ENCODE measurements at regions not wholly inside any gene's neighbourhood (a gene's known extent, or its start where the extent isn't known, plus 50 kb on each side); places are given as distances from the start of the nearest gene placed in this dataset.
A peak's percentile ranks its signal among the peaks of the same experiment; 100 is the strongest.

- Histone ChIP-seq H3K36me3 (ENCODE audit: insufficient read depth, low read length) (no peaks in the 10 kb centered on the region), H2AFZ (ENCODE audit: low read depth, low read length) (no peak overlapping the region), H3K9me3 (ENCODE audit: low read length) (no peaks in the 10 kb centered on the region), H3K4me1 (ENCODE audit: insufficient read depth, low read length) (peaks cover 31% of the 10 kb centered on the region), H3K4me3 (ENCODE audit: low read length) (no peak overlapping the region), H3K27me3 (ENCODE audit: insufficient read depth, low read length) (no peaks in the 10 kb centered on the region)
Observed at GRCh38 chr2:16407358-16407757, 258.3 kb downstream of the CYRIA start.

- H3K27me3 ChIP-seq (ENCODE audit: insufficient read depth, low read length) = no peaks in the 10 kb centered on the region
- H3K9me3 ChIP-seq (ENCODE audit: low read length) = no peaks in the 10 kb centered on the region
- H3K4me3 ChIP-seq (ENCODE audit: low read length) = peak overlapping the region; percentile 2
- H3K36me3 ChIP-seq (ENCODE audit: insufficient read depth, low read length) = no peaks in the 10 kb centered on the region
- H2AFZ ChIP-seq (ENCODE audit: low read depth, low read length) = no peak overlapping the region
- peaks cover 31% of the 10 kb centered on the region for H3K4me1 ChIP-seq (ENCODE audit: insufficient read depth, low read length)
Observed at GRCh38 chr2:16406496-16407289, 258.9 kb downstream of the CYRIA start.

GRCh38 chr2:16405551-16405950, 260.1 kb downstream of the CYRIA start:
- no peaks in the 10 kb centered on the region for H3K27me3 ChIP-seq (ENCODE audit: insufficient read depth, low read length)
- H3K4me3 ChIP-seq (ENCODE audit: low read length) = no peak overlapping the region
- H2AFZ ChIP-seq (ENCODE audit: low read depth, low read length) = no peak overlapping the region
- H3K4me1 ChIP-seq (ENCODE audit: insufficient read depth, low read length) = peaks cover 31% of the 10 kb centered on the region
- H3K9me3 ChIP-seq (ENCODE audit: low read length) = no peaks in the 10 kb centered on the region
- no peaks in the 10 kb centered on the region for H3K36me3 ChIP-seq (ENCODE audit: insufficient read depth, low read length)

GRCh38 chr2:16404551-16405300, 260.9 kb downstream of the CYRIA start:
- H3K4me1 ChIP-seq (ENCODE audit: insufficient read depth, low read length) = peaks cover 31% of the 10 kb centered on the region
- H2AFZ ChIP-seq (ENCODE audit: low read depth, low read length) = no peak overlapping the region
- H3K9me3 ChIP-seq (ENCODE audit: low read length) = no peaks in the 10 kb centered on the region
- H3K4me3 ChIP-seq (ENCODE audit: low read length) = no peak overlapping the region
- H3K36me3 ChIP-seq (ENCODE audit: insufficient read depth, low read length) = no peaks in the 10 kb centered on the region
- no peaks in the 10 kb centered on the region for H3K27me3 ChIP-seq (ENCODE audit: insufficient read depth, low read length)

DNA sequence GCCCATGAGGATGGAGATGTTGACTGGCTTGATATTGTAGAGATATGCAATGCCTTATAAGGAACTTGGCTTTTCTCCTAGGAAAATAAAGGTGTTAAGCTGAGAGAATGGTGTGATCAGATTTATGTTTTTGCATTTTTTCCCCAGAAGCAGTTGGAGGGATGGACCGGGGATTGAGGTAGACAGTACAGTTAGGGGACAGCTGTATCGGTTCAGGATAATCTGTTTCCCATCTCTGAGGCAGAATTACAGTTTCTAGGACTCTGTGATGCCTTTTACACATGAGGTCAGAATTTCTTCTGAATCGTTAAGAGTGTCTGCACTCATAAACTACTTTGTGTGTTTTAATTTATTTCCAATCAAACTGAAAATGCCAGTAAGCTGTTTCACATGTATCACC, 261.5 kb downstream of the CYRIA start:
- no peak overlapping the region for H2AFZ ChIP-seq (ENCODE audit: low read depth, low read length)
- no peaks in the 10 kb centered on the region for H3K9me3 ChIP-seq (ENCODE audit: low read length)
- no peak overlapping the region for H3K4me3 ChIP-seq (ENCODE audit: low read length)
- H3K4me1 ChIP-seq (ENCODE audit: insufficient read depth, low read length) = peaks cover 31% of the 10 kb centered on the region
- no peaks in the 10 kb centered on the region for H3K27me3 ChIP-seq (ENCODE audit: insufficient read depth, low read length)
- no peaks in the 10 kb centered on the region for H3K36me3 ChIP-seq (ENCODE audit: insufficient read depth, low read length)

GRCh38 chr2:16402891-16403290, 262.7 kb downstream of the CYRIA start:
- H2AFZ ChIP-seq (ENCODE audit: low read depth, low read length) = no peak overlapping the region
- H3K9me3 ChIP-seq (ENCODE audit: low read length) = no peaks in the 10 kb centered on the region
- H3K4me1 ChIP-seq (ENCODE audit: insufficient read depth, low read length) = peaks cover 29% of the 10 kb centered on the region
- H3K36me3 ChIP-seq (ENCODE audit: insufficient read depth, low read length) = no peaks in the 10 kb centered on the region
- no peaks in the 10 kb centered on the region for H3K27me3 ChIP-seq (ENCODE audit: insufficient read depth, low read length)
- H3K4me3 ChIP-seq (ENCODE audit: low read length) = no peak overlapping the region

- H2AFZ ChIP-seq (ENCODE audit: low read depth, low read length) = no peak overlapping the region
- H3K4me1 ChIP-seq (ENCODE audit: insufficient read depth, low read length) = peaks cover 20% of the 10 kb centered on the region
- H3K4me3 ChIP-seq (ENCODE audit: low read length) = no peak overlapping the region
- no peaks in the 10 kb centered on the region for H3K27me3 ChIP-seq (ENCODE audit: insufficient read depth, low read length)
- H3K36me3 ChIP-seq (ENCODE audit: insufficient read depth, low read length) = no peaks in the 10 kb centered on the region
- no peaks in the 10 kb centered on the region for H3K9me3 ChIP-seq (ENCODE audit: low read length)
Observed at GRCh38 chr2:16401761-16402300, 263.8 kb downstream of the CYRIA start.

GRCh38 chr2:16400127-16400623, 265.5 kb downstream of the CYRIA start:
- H3K36me3 ChIP-seq (ENCODE audit: insufficient read depth, low read length) = no peaks in the 10 kb centered on the region
- H3K4me3 ChIP-seq (ENCODE audit: low read length) = no peak overlapping the region
- no peaks in the 10 kb centered on the region for H3K27me3 ChIP-seq (ENCODE audit: insufficient read depth, low read length)
- H2AFZ ChIP-seq (ENCODE audit: low read depth, low read length) = no peak overlapping the region
- H3K4me1 ChIP-seq (ENCODE audit: insufficient read depth, low read length) = peaks cover 4% of the 10 kb centered on the region
- H3K9me3 ChIP-seq (ENCODE audit: low read length) = peaks cover 2% of the 10 kb centered on the region

DNA sequence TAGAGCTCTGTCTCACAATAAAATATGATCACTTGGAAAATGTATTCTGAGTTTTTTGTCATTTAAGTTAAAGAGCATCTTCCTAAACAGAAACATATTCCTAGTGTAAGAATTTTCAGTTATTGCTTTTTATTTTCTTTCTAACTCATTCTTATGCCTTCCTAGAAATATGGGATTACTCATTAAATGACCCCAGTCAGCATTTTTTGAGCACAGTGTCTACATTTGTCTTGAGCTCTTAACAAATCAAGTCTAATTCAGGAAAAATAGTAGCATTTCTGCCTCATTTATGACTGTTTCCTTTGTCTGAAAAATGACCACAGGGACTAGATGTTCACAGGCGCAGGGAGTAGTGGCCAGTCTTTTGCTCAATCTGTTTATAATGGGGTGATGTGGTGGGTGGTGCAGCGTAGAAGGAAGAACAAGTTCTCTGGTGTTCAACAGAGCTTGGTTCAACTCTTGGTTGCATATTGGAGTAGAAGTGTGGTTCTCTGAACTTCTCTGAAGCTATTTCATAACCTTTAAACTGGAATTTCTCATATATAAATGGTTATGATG, 267.1 kb downstream of the CYRIA start:
- Histone ChIP-seq H3K9me3 (ENCODE audit: low read length) (peaks cover 2% of the 10 kb centered on the region), H2AFZ (ENCODE audit: low read depth, low read length) (no peak overlapping the region), H3K4me3 (ENCODE audit: low read length) (no peak overlapping the region), H3K27me3 (ENCODE audit: insufficient read depth, low read length) (no peaks in the 10 kb centered on the region), H3K36me3 (ENCODE audit: insufficient read depth, low read length) (no peaks in the 10 kb centered on the region), H3K4me1 (ENCODE audit: insufficient read depth, low read length) (peaks cover 7% of the 10 kb centered on the region)

DNA sequence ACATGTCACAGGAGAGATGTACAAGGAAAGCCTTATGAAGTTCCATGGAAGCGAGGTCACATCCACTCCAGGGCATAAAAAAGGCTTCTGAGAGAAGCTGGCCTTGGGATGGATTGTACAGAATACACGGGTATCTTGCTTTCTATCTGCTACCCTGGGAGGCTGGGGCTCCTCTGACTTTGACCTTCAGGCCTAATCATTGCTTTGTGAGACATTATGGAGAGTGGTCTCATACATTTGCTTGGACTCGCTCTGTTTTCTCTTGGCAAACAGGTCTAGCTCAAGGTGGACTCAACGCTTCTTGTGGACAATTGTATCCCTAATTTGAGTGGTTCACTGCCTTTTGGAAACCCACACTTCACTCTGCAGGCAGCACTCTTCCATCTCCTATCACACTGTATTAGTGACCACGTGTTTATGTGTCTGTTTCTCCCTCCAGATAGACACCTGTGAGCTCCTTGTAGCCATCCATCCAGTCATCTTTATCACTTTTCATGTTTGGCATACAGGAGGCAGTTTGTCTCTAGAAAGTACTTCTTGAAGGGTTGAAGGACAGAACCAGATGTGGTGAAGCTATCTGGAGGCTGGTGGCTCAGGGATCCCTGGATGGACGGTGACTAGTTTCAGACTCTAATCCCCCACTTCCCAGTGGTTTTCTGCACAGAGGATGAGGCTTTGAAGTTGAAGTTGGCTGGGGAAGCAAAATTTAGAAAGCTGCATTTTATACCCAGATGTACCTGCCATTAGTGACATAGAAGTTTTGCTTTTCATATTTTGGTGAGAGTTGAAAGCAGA, 267.8 kb downstream of the CYRIA start:
- no peak overlapping the region for H3K4me3 ChIP-seq (ENCODE audit: low read length)
- peaks cover 14% of the 10 kb centered on the region for H3K4me1 ChIP-seq (ENCODE audit: insufficient read depth, low read length)
- H2AFZ ChIP-seq (ENCODE audit: low read depth, low read length) = no peak overlapping the region
- H3K27me3 ChIP-seq (ENCODE audit: insufficient read depth, low read length) = no peaks in the 10 kb centered on the region
- no peaks in the 10 kb centered on the region for H3K36me3 ChIP-seq (ENCODE audit: insufficient read depth, low read length)
- H3K9me3 ChIP-seq (ENCODE audit: low read length) = peaks cover 2% of the 10 kb centered on the region

DNA sequence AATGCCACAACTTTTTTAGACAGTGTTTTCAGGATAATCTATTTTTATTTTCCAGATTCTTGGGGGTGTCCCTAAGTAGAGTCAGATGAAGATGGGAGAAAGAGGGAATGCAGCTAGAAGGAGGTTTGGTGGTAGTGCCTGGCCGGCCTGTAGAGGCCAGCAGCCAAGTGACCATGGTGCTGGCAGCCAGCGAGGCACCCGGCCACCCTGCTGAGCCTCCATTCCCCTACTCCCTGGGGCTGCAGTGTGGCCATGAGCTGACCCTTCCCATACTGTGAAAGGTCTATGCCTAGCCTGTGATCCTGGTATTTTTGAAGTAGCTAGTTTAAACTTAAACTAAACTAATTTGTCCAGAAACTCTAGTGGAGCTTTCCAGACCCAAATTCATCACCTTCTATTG, 268.6 kb downstream of the CYRIA start:
- Histone ChIP-seq H3K4me3 (ENCODE audit: low read length) (no peak overlapping the region), H3K27me3 (ENCODE audit: insufficient read depth, low read length) (no peaks in the 10 kb centered on the region), H3K4me1 (ENCODE audit: insufficient read depth, low read length) (peaks cover 14% of the 10 kb centered on the region), H3K36me3 (ENCODE audit: insufficient read depth, low read length) (no peaks in the 10 kb centered on the region), H2AFZ (ENCODE audit: low read depth, low read length) (no peak overlapping the region), H3K9me3 (ENCODE audit: low read length) (peaks cover 2% of the 10 kb centered on the region)

DNA sequence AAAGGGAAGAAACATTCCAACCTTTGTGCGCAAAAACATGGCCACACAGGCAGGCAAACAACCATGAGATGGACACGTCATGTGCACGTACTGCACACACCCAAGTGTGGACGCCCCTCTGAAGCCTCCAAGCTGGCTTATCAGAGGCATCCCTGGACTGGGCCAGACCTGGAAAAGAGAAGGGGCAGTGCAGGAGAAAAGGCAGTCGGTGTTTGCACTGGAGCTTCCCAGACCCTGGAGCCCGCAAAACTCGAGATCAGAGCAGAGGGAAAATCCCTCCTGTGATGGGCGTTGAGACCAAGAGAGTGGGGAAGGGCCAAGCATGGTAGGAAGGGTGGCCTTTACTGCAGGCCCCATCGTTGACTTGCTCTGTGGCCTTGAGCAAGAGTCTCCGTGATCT, 269.5 kb downstream of the CYRIA start:
- H3K4me3 ChIP-seq (ENCODE audit: low read length) = no peak overlapping the region

More for the DNA sequence above, 269.5 kb downstream of the CYRIA start:
- no peak overlapping the region for H2AFZ ChIP-seq (ENCODE audit: low read depth, low read length)
- H3K36me3 ChIP-seq (ENCODE audit: insufficient read depth, low read length) = no peaks in the 10 kb centered on the region
- H3K9me3 ChIP-seq (ENCODE audit: low read length) = peaks cover 2% of the 10 kb centered on the region
- H3K4me1 ChIP-seq (ENCODE audit: insufficient read depth, low read length) = peaks cover 14% of the 10 kb centered on the region
- H3K27me3 ChIP-seq (ENCODE audit: insufficient read depth, low read length) = no peaks in the 10 kb centered on the region

Data from neuron (in vitro differentiated cells).